ENCODE measurements at regions not wholly inside any gene's neighbourhood (a gene's known extent, or its start where the extent isn't known, plus 50 kb on each side); places are given as distances from the start of the nearest gene placed in this dataset.

- no peak overlapping the region for H3K27ac ChIP-seq
- no peak for TF ChIP-seq CTCF (IDR thresholded peaks at IDR 0.05)
- no peak for TF ChIP-seq ZFX (IDR thresholded peaks at IDR 0.05; ENCODE audit: borderline replicate concordance)
These were observed 1286.5 kb downstream of the TMEM121 start for GRCh38 chr14:106812788-106813476.

- H3K27ac ChIP-seq: no peak overlapping the region
- TF ChIP-seq ZFX (IDR thresholded peaks at IDR 0.05; ENCODE audit: borderline replicate concordance) (no peak), CTCF (IDR thresholded peaks at IDR 0.05) (no peak)
These were observed 1287.1 kb downstream of the TMEM121 start for GRCh38 chr14:106813477-106813823.

GRCh38 chr14:106820119-106820518 lies 1293.7 kb downstream of the TMEM121 start:
- H3K27ac ChIP-seq: no peak overlapping the region
- TF ChIP-seq ZFX (IDR thresholded peaks at IDR 0.05; ENCODE audit: borderline replicate concordance) (no peak), CTCF (IDR thresholded peaks at IDR 0.05) (no peak)

- TF ChIP-seq ZFX (IDR thresholded peaks at IDR 0.05; ENCODE audit: borderline replicate concordance) (no peak), CTCF (IDR thresholded peaks at IDR 0.05) (no peak)
- H3K27ac ChIP-seq: no peak overlapping the region
These were observed 1294.7 kb downstream of the TMEM121 start for GRCh38 chr14:106821119-106821518.

- H3K27ac ChIP-seq: no peak overlapping the region
- TF ChIP-seq CTCF (IDR thresholded peaks at IDR 0.05) (no peak), ZFX (IDR thresholded peaks at IDR 0.05; ENCODE audit: borderline replicate concordance) (no peak)
These were observed 1296.5 kb downstream of the TMEM121 start for GRCh38 chr14:106822905-106823304.

- H3K27ac ChIP-seq: no peak overlapping the region
- TF ChIP-seq CTCF (IDR thresholded peaks at IDR 0.05): no peak
- TF ChIP-seq ZFX (IDR thresholded peaks at IDR 0.05; ENCODE audit: borderline replicate concordance): no peak
These were observed 1297.2 kb downstream of the TMEM121 start for GRCh38 chr14:106823552-106823951.

GRCh38 chr14:106826833-106827369 lies 1300.5 kb downstream of the TMEM121 start:
- no peak for TF ChIP-seq CTCF (IDR thresholded peaks at IDR 0.05)
- no peak for TF ChIP-seq ZFX (IDR thresholded peaks at IDR 0.05; ENCODE audit: borderline replicate concordance)
- no peak overlapping the region for H3K27ac ChIP-seq

Measured in 22Rv1 (cell line).